T-cell (primary cell): ENCODE measurements at regions not wholly inside any gene's neighbourhood (a gene's known extent, or its start where the extent isn't known, plus 50 kb on each side); places are given as distances from the start of the nearest gene placed in this dataset.
A peak's percentile ranks its signal among the peaks of the same experiment; 100 is the strongest.

Source experiments
- ATAC-seq, 4 experiments: fragments of 200-7000 bp in 3 of 4; fragments of 150-1000 bp in 1 of 4; cut with Tn5 transposase; replicated peaks in 1 of 4; 1 replicate in 3 of 4; 2 replicates in 1 of 4; pipeline ENCODE4 v1.10.0; 2021; ENCODE audit warnings: moderate library complexity in 3 of 4, mild to moderate bottlenecking in 2 of 4, moderate number of reproducible peaks in 1 of 4
- CTCF ChIA-PET, 2 donors: fragments of 300-600 bp; sonication (Branson Sonifier 250); formaldehyde crosslinking; loops; one replicate each; lab custom pipeline; 2022; ENCODE audit warnings: antibody characterized with exemption in 2 of 2; lab: Charles Lee
- POLR2A ChIA-PET, 2 donors: fragments of 300-600 bp; sonication (Branson Sonifier 250); formaldehyde crosslinking; loops; one replicate each; lab custom pipeline; 2022; ENCODE audit warnings: antibody characterized with exemption in 2 of 2; lab: Charles Lee
- DNase-seq, 35 experiments: peaks; one replicate each; pipeline versions ENCODE4 v3.0.0 to v3.0.0-alpha.2; 2013 to 2023
- H3K27ac ChIP-seq: one replicate; pipeline ENCODE4 v1.5.1; 2013; ENCODE audit warnings: low read length
- H3K27me3 ChIP-seq, 2 experiments: replicated peaks in 1 of 2; 1 replicate in 1 of 2; 2 replicates in 1 of 2; pipeline versions ENCODE4 v1.6.1 to v1.7.0; 2013; ENCODE audit warnings: low read length in 1 of 2, mixed read lengths in 1 of 2; ENCODE audit not compliant: control insufficient read depth in 2 of 2, insufficient read depth in 2 of 2; ENCODE audit errors: extremely low read depth in 1 of 2
- H3K36me3 ChIP-seq, 2 donors: 1 replicate in 1 of 2; 2 replicates in 1 of 2; pipeline versions ENCODE4 v1.6.1 to v1.7.0; 2013; ENCODE audit warnings: low read length in 1 of 2; ENCODE audit not compliant: control insufficient read depth in 2 of 2, insufficient read depth in 1 of 2; ENCODE audit errors: extremely low read depth in 1 of 2
- H3K4me1 ChIP-seq, 2 experiments: 1 replicate in 1 of 2; 2 replicates in 1 of 2; pipeline versions ENCODE4 v1.6.1 to v1.7.0; 2013; ENCODE audit warnings: low read length in 2 of 2, mixed read lengths in 1 of 2; ENCODE audit not compliant: insufficient read depth in 2 of 2, control insufficient read depth in 1 of 2; ENCODE audit errors: extremely low read depth in 1 of 2
- H3K4me3 ChIP-seq, 2 donors: 1 replicate in 1 of 2; 2 replicates in 1 of 2; pipeline versions ENCODE4 v1.5.1 to v1.7.0; 2013; ENCODE audit warnings: mild to moderate bottlenecking in 2 of 2, low read length in 1 of 2, moderate library complexity in 1 of 2; ENCODE audit not compliant: control insufficient read depth in 1 of 2; ENCODE audit errors: extremely low read depth in 1 of 2
- H3K9me3 ChIP-seq: 2 replicates; pipeline ENCODE4 v1.7.0; 2013
- H3K27ac Mint-ChIP-seq, 2 donors: one replicate each; pipeline ENCODE4 v1.8.0; 2020 to 2021; ENCODE audit warnings: mild to moderate bottlenecking in 2 of 2, mixed read lengths in 2 of 2
- H3K27me3 Mint-ChIP-seq, 2 donors: one replicate each; pipeline ENCODE4 v1.8.0; 2021 to 2022; ENCODE audit warnings: mixed read lengths in 2 of 2
- H3K36me3 Mint-ChIP-seq: one replicate; pipeline ENCODE4 v1.8.0; 2021; ENCODE audit warnings: mixed read lengths
- H3K4me1 Mint-ChIP-seq, 3 donors: one replicate each; pipeline ENCODE4 v1.8.0; 2020 to 2022; ENCODE audit warnings: mixed read lengths in 3 of 3, mild to moderate bottlenecking in 1 of 3
- H3K4me3 Mint-ChIP-seq, 3 donors: one replicate each; pipeline ENCODE4 v1.8.0; 2020 to 2022; ENCODE audit warnings: mild to moderate bottlenecking in 3 of 3, mixed read lengths in 3 of 3, moderate library complexity in 3 of 3
- H3K9me3 Mint-ChIP-seq, 3 donors: one replicate each; pipeline ENCODE4 v1.8.0; 2020 to 2022; ENCODE audit warnings: mixed read lengths in 3 of 3
- WGBS: methylation state at CpG from one replicate; pipeline ENCODE4 v1.1.5; 2013; ENCODE audit warnings: missing lambda C conversion rate; ENCODE audit not compliant: insufficient coverage; 5-methylcytosine and 5-hydroxymethylcytosine counted together

DNA sequence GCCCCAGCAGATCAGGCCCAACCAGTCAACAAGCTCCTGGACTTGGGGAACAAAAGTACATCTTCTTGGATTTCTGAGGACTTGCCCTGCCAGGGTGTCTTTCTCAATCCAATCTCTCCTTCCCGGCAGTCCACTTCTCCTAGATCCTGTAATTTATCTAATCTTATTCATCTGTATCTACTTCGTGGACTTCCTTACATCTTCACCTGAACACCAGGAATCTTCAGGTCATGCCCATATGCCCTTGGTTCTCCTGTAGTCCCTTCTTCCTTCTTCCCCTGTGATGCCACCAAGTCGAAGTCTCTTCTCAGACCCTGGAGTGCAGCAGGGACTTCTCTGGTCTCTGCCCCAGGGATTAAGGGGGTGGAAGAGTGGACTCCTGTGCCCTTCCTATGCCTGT, 100.3 kb downstream of the ZNF280B start:
- Mint-ChIP-seq H3K36me3 (no peaks in the 10 kb centered on the region), H3K27me3 (peaks cover 31 to 50% of the 10 kb centered on the region in 2 donors)

DNA sequence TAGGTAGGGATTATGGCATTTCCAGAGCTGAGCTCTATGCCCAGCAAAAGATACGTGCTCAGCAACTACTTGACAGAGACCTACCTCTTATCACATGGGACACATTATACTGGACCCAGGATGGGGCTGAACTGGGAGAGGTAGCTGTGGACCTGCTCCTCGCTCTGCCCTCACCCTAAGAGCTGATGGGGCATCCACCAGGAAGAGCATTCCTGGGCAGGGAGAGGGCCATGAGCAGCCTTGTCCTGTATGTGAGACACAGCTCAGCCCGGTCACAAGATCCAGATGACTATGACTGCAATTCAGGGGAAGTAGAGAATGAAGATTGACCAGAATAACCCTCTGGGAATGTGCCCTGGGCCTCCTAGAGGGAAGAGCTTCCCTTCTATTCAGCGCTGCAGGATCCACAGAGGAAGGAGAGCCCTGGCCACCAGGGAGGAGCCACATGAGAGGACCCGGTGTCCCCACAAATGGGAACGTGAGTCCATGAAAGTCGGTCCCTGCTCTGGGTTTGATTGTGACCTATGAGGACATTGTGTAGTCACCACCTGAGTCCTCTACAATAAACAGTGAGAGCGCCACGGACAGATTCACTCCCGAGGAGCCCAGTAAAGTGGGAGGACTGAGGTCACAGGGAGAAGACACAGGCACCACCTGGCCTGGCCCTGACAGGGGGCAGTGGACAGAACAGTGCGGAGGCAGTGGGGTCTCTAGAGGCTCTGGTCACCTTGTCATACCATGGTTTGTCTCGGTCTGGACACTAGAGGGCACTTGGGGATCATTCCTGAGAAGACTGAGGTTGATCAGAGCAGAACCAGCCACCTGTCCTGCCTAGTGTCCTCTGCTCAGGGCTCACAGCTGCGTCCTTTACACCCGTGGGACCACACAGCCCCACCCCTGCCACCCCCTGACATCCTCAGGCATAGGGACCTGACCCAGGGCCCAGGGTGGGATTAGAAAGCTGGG, 99.5 kb downstream of the ZNF280B start:
- peak in 1 of 4 experiments; percentile 36 for ATAC-seq
- CTCF ChIA-PET = no interaction called here
- peaks cover 0 to 9% (median 0%) of the 10 kb centered on the region in 3 donors for H3K4me1 Mint-ChIP-seq

More for the DNA sequence above, 100.3 kb downstream of the ZNF280B start:
- peaks cover 0 to 22% of the 10 kb centered on the region in 2 experiments for H3K27me3 ChIP-seq
- H3K4me1 ChIP-seq = no peaks in the 10 kb centered on the region
- Mint-ChIP-seq H3K4me3 (no peak overlapping the region), H3K27ac (no peak overlapping the region), H3K4me1 (peaks cover 0 to 9% (median 0%) of the 10 kb centered on the region in 3 donors), H3K9me3 (no peaks in the 10 kb centered on the region)
- WGBS = 69% methylated on average over 2 of the region's 3 CpGs
- no peak for ATAC-seq
- H3K9me3 ChIP-seq = no peaks in the 10 kb centered on the region
- H3K36me3 ChIP-seq = no peaks in the 10 kb centered on the region
- no peak overlapping the region for H3K27ac ChIP-seq
- ChIA-PET POLR2A (no interaction called here), CTCF (no interaction called here)
- no peak for DNase-seq
- no peak overlapping the region for H3K4me3 ChIP-seq

DNA sequence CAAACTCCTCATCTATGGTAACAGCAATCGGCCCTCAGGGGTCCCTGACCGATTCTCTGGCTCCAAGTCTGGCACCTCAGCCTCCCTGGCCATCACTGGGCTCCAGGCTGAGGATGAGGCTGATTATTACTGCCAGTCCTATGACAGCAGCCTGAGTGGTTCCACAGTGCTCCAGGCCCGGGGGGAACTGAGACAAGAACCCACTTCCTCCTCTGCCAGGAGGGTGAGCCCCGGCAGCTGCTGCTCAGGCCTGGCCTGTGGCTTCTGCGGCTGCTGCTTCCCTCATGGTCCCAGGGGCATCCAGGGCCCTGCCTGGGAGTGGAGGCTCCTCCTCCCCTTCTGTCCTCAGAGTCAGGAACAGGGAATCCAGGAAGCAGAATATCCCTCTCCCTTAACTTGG, 98.4 kb downstream of the ZNF280B start:
- Mint-ChIP-seq H3K36me3 (no peaks in the 10 kb centered on the region), H3K9me3 (no peaks in the 10 kb centered on the region), H3K27ac (peak overlapping the region in 1 of 2 donors; percentile 25), H3K4me3 (no peak overlapping the region), H3K27me3 (peaks cover 45 to 65% of the 10 kb centered on the region in 2 donors), H3K4me1 (peaks cover 0 to 9% (median 0%) of the 10 kb centered on the region in 3 donors)
- Histone ChIP-seq H3K27ac (no peak overlapping the region), H3K4me1 (no peaks in the 10 kb centered on the region), H3K4me3 (no peak overlapping the region), H3K9me3 (no peaks in the 10 kb centered on the region), H3K27me3 (peaks cover 0 to 25% of the 10 kb centered on the region in 2 experiments), H3K36me3 (no peaks in the 10 kb centered on the region)
- ATAC-seq = no peak
- CTCF ChIA-PET = no interaction called here
- peak in 2 of 35 experiments; percentile 7 to 48 for DNase-seq
- POLR2A ChIA-PET = no interaction called here
- WGBS = 0% methylated on average over 3 of the region's 5 CpGs

More for the DNA sequence above, 99.5 kb downstream of the ZNF280B start:
- no peak for DNase-seq
- no peaks in the 10 kb centered on the region for H3K36me3 Mint-ChIP-seq
- no peak overlapping the region for H3K4me3 ChIP-seq
- H3K4me3 Mint-ChIP-seq = no peak overlapping the region
- H3K4me1 ChIP-seq = no peaks in the 10 kb centered on the region
- no peaks in the 10 kb centered on the region for H3K9me3 Mint-ChIP-seq
- H3K27me3 Mint-ChIP-seq = peaks cover 38 to 54% of the 10 kb centered on the region in 2 donors
- no peak overlapping the region for H3K27ac ChIP-seq
- 79% methylated on average over 6 of the region's 14 CpGs for WGBS
- no peaks in the 10 kb centered on the region for H3K36me3 ChIP-seq
- H3K27ac Mint-ChIP-seq = no peak overlapping the region
- no peaks in the 10 kb centered on the region for H3K9me3 ChIP-seq
- peaks cover 0 to 22% of the 10 kb centered on the region in 2 experiments for H3K27me3 ChIP-seq
- POLR2A ChIA-PET = no interaction called here

DNA sequence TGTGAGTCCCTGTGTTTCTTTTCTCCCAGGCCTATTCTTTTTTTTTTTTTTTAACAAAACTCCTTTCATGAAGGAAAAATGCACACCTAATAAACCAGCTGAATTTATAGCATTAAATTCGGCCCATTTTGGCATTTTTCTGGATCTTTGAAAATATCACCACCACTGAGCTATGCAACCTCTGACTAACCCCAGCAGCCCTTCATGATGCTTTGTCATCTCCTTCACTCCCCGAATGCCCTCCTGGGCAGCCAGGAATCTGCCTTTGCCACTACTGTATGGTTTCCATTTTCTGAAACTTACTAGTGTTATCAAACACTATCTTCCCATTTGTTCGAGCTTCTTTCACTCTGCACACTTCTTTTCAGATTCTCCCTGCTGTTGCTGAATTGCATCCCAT, 97.9 kb downstream of the ZNF280B start:
- ATAC-seq = no peak
- CTCF ChIA-PET = no interaction called here
- Mint-ChIP-seq H3K4me1 (peaks cover 0 to 9% (median 0%) of the 10 kb centered on the region in 3 donors), H3K36me3 (no peaks in the 10 kb centered on the region), H3K27me3 (peaks cover 49 to 69% of the 10 kb centered on the region in 2 donors), H3K4me3 (no peak overlapping the region), H3K9me3 (no peaks in the 10 kb centered on the region), H3K27ac (peak overlapping the region in 1 of 2 donors; percentile 25)
- POLR2A ChIA-PET = no interaction called here
- H3K27ac ChIP-seq = no peak overlapping the region
- peaks cover 0 to 28% of the 10 kb centered on the region in 2 experiments for H3K27me3 ChIP-seq
- no peak overlapping the region for H3K4me3 ChIP-seq
- no peak for DNase-seq
- H3K36me3 ChIP-seq = no peaks in the 10 kb centered on the region
- no peaks in the 10 kb centered on the region for H3K9me3 ChIP-seq
- no peaks in the 10 kb centered on the region for H3K4me1 ChIP-seq
- WGBS = 66% methylated on average over 3 of the region's 3 CpGs

DNA sequence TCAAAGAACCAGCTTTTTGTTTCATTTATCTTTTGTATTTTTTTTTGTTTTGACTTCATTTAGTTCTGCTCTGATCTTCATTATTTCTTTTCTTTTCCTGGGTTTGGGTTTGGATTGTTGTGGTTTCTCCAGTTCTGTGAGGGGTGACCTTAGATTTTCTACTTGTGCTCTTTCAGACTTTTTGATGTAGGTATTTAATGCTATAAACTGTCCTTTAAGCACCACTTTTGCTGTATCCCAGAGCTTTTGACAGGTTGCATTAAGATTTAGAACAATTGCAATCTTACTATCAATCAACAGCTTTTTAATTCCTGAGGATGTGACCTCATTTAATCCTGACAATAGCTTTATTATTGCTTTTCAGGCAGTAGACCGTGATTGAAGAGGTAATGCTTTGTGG, 94.3 kb downstream of the ZNF280B start:
- CTCF ChIA-PET = interaction anchor here (0.6 to 1.5 kb wide), 2 partner anchors 8 to 1051 kb away, joined by 3 to 5 read pairs; no protein-coding TSS in a partner anchor
- DNase-seq (no peak), ATAC-seq (no peak)
- POLR2A ChIA-PET = no interaction called here
- no CpG with 5 or more reads among the region's 1 CpG for WGBS
- H3K27ac Mint-ChIP-seq = no peak overlapping the region
- peaks cover 60 to 66% of the 10 kb centered on the region in 2 donors for H3K27me3 Mint-ChIP-seq
- no peak overlapping the region for H3K4me3 Mint-ChIP-seq
- peaks cover 0 to 9% (median 0%) of the 10 kb centered on the region in 3 donors for H3K4me1 Mint-ChIP-seq
- H3K27me3 ChIP-seq = peaks cover 0 to 26% of the 10 kb centered on the region in 2 experiments
- H3K4me1 ChIP-seq = no peaks in the 10 kb centered on the region
- H3K36me3 ChIP-seq = no peaks in the 10 kb centered on the region
- H3K9me3 Mint-ChIP-seq = no peaks in the 10 kb centered on the region
- H3K36me3 Mint-ChIP-seq = no peaks in the 10 kb centered on the region
- no peak overlapping the region for H3K4me3 ChIP-seq
- H3K9me3 ChIP-seq = no peaks in the 10 kb centered on the region
- H3K27ac ChIP-seq = no peak overlapping the region

DNA sequence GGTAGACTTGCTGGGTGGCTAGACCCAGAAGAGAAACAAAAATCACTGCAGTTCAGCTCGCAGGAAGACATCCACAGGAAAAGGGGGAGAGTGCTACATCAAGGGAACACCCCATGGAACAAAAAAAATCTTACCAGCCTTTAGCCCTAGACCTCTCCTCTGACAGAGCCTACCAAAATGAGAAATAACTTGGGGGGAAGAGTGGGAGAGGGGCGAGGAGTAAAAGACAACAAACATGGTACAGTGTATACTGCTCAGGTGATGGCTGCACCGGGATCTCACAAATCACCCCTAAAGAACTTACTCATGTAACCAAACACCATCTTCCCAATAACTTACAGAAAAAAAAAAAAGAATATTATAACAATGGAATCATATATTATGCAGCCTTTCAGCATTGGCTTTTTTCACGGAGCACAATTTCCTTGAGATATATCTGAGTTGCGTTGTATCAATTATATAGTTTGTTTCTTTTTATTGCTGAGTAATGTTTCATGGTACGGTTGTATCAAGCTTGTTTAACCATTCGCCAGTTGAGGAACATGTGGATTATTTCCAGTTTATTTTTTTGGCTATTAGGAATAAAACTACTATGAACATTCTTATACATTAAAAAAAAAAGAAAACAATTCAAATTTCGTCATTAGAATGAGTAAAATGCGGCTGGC, 90.9 kb downstream of the ZNF280B start:
- CTCF ChIA-PET = no interaction called here
- Mint-ChIP-seq H3K4me3 (no peak overlapping the region), H3K4me1 (peaks cover 0 to 4% (median 0%) of the 10 kb centered on the region in 3 donors), H3K27me3 (peaks cover 50 to 52% of the 10 kb centered on the region in 2 donors), H3K36me3 (no peaks in the 10 kb centered on the region), H3K9me3 (no peaks in the 10 kb centered on the region), H3K27ac (no peak overlapping the region)
- POLR2A ChIA-PET = interaction anchor here in 1 of 2 donors (0.7 kb wide), 1 partner anchor 30 kb away, joined by 7 read pairs; no protein-coding TSS in a partner anchor
- Histone ChIP-seq H3K4me3 (no peak overlapping the region), H3K36me3 (no peaks in the 10 kb centered on the region), H3K4me1 (no peaks in the 10 kb centered on the region), H3K9me3 (no peaks in the 10 kb centered on the region), H3K27me3 (peaks cover 0 to 15% of the 10 kb centered on the region in 2 experiments), H3K27ac (no peak overlapping the region)
- no CpG with 5 or more reads among the region's 9 CpGs for WGBS
- no peak for ATAC-seq
- DNase-seq = no peak
